GM23338 (cell line): ENCODE measurements at regions not wholly inside any gene's neighbourhood (a gene's known extent, or its start where the extent isn't known, plus 50 kb on each side); places are given as distances from the start of the nearest gene placed in this dataset.

Experiments
- ATAC-seq: fragments of 200-7000 bp; cut with Tn5 transposase; 3 replicates; pipeline ENCODE4 v1.9.1; 2020
- DNase-seq: peaks from one replicate; pipeline ENCODE4 v3.0.0-alpha.2; 2015; ENCODE audit warnings: low spot score
- H2AFZ ChIP-seq: fragments of 200-600 bp; sonication (generic); 2 replicates; pipeline ENCODE4 v1.8.0; 2016; ENCODE audit warnings: antibody characterized with exemption, mild to moderate bottlenecking, moderate library complexity
- H3F3A ChIP-seq: fragments of 200-600 bp; sonication (generic); replicated peaks from 2 replicates; pipeline ENCODE4 v1.8.0; 2017; ENCODE audit warnings: antibody characterized with exemption, mixed run types, low read depth
- H3K27ac ChIP-seq: fragments of 200-600 bp; sonication (generic); 2 replicates; pipeline ENCODE4 v1.6.1; 2016; ENCODE audit warnings: low read depth
- H3K27me3 ChIP-seq: fragments of 200-600 bp; sonication (generic); 2 replicates; pipeline ENCODE4 v1.8.0; 2016; ENCODE audit warnings: mild to moderate bottlenecking, mixed run types, moderate library complexity; ENCODE audit not compliant: insufficient read depth
- H3K36me3 ChIP-seq: fragments of 200-600 bp; sonication (generic); 2 replicates; pipeline ENCODE4 v1.8.0; 2016; ENCODE audit warnings: mild to moderate bottlenecking; ENCODE audit not compliant: insufficient read depth
- H3K4me1 ChIP-seq: fragments of 200-600 bp; sonication (generic); 2 replicates; pipeline ENCODE4 v1.8.0; 2016; ENCODE audit warnings: mild to moderate bottlenecking, moderate library complexity; ENCODE audit not compliant: insufficient read depth
- H3K4me2 ChIP-seq: fragments of 200-600 bp; sonication (generic); 2 replicates; pipeline ENCODE4 v1.7.1; 2017; ENCODE audit warnings: mixed run types
- H3K4me3 ChIP-seq: fragments of 200-600 bp; sonication (generic); 2 replicates; pipeline ENCODE4 v1.6.1; 2016; ENCODE audit warnings: mixed run types
- H3K79me2 ChIP-seq: fragments of 200-600 bp; sonication (generic); replicated peaks from 2 replicates; pipeline ENCODE4 v1.8.0; 2017; ENCODE audit warnings: mild to moderate bottlenecking; ENCODE audit not compliant: insufficient read depth
- H3K9me2 ChIP-seq: fragments of 200-600 bp; sonication (generic); 2 replicates; pipeline ENCODE4 v1.8.0; 2017; ENCODE audit not compliant: insufficient read depth
- H4K20me1 ChIP-seq: fragments of 200-600 bp; sonication (generic); replicated peaks from 2 replicates; pipeline ENCODE4 v1.8.0; 2017; ENCODE audit warnings: mild to moderate bottlenecking; ENCODE audit not compliant: insufficient read depth
- H3K27ac Mint-ChIP-seq: 2 replicates; pipeline ENCODE4 v1.8.0; 2020; ENCODE audit warnings: inconsistent platforms, mild to moderate bottlenecking, moderate library complexity, mixed read lengths
- H3K27me3 Mint-ChIP-seq: 3 replicates; pipeline ENCODE4 v1.8.0; 2022; ENCODE audit warnings: low read depth, mild to moderate bottlenecking, moderate library complexity, mixed read lengths, inconsistent platforms; ENCODE audit not compliant: insufficient read depth, poor library complexity
- H3K36me3 Mint-ChIP-seq: 3 replicates; pipeline ENCODE4 v1.8.0; 2021; ENCODE audit warnings: low read depth, mild to moderate bottlenecking, inconsistent platforms, moderate library complexity, mixed read lengths
- H3K4me1 Mint-ChIP-seq: 3 replicates; pipeline ENCODE4 v1.8.0; 2020; ENCODE audit warnings: mild to moderate bottlenecking, inconsistent platforms, mixed read lengths
- H3K4me3 Mint-ChIP-seq: 3 replicates; pipeline ENCODE4 v1.8.0; 2021; ENCODE audit warnings: moderate library complexity, mild to moderate bottlenecking, inconsistent platforms, mixed read lengths
- H3K9me3 Mint-ChIP-seq: 3 replicates; pipeline ENCODE4 v1.8.0; 2020; ENCODE audit warnings: moderate library complexity, mild to moderate bottlenecking, inconsistent platforms, mixed read lengths
- CREB1 ChIP-seq: fragments of 250-450 bp; sonication (Bioruptor Pico); IDR thresholded peaks from 2 replicates; pipeline ENCODE4 v1.5.0; 2020; ENCODE audit warnings: low read depth, mild to moderate bottlenecking, moderate library complexity
- EZH2 ChIP-seq: fragments of 200-600 bp; sonication (generic); IDR thresholded peaks from one replicate; pipeline ENCODE4 v1.8.0; 2017; ENCODE audit warnings: antibody characterized with exemption, mild to moderate bottlenecking, low read depth; ENCODE audit not compliant: unreplicated experiment
- NANOG ChIP-seq: IDR thresholded peaks from 2 replicates; pipeline ENCODE4 v1.6.1; 2016; ENCODE audit warnings: antibody characterized with exemption, borderline replicate concordance
- STAT1 ChIP-seq: IDR thresholded peaks from one replicate; pipeline ENCODE4 v1.6.1; 2016; ENCODE audit warnings: antibody characterized with exemption; ENCODE audit not compliant: unreplicated experiment
- ZNF114 ChIP-seq: fragments of 250-450 bp; sonication (Bioruptor Pico); IDR thresholded peaks from 2 replicates; pipeline ENCODE4 v1.5.0; 2020; ENCODE audit warnings: mild to moderate bottlenecking, moderate library complexity
- ZNF331 ChIP-seq: fragments of 250-450 bp; sonication (Bioruptor Pico); IDR thresholded peaks from 2 replicates; pipeline ENCODE4 v1.5.0; 2020; ENCODE audit warnings: low read depth, mild to moderate bottlenecking, moderate library complexity
- ZNF462 ChIP-seq: fragments of 250-450 bp; sonication (Bioruptor Pico); IDR thresholded peaks from 2 replicates; pipeline ENCODE4 v1.5.0; 2020; ENCODE audit warnings: mild to moderate bottlenecking, moderate library complexity

GRCh38 chr5:8333485-8333884 lies 464.5 kb downstream of the MTRR start:
- Histone ChIP-seq H3K79me2 (no peaks in the 10 kb centered on the region), H3K27ac (no peak overlapping the region), H3K36me3 (no peaks in the 10 kb centered on the region), H3K4me2 (no peak overlapping the region), H2AFZ (no peak overlapping the region), H3K4me3 (no peak overlapping the region), H3K27me3 (no peaks in the 10 kb centered on the region), H3F3A (no peaks in the 10 kb centered on the region), H3K9me2 (no peaks in the 10 kb centered on the region), H4K20me1 (no peaks in the 10 kb centered on the region), H3K4me1 (no peaks in the 10 kb centered on the region)
- TF ChIP-seq CREB1 (CRISPR knock-in tag) (no peak), ZNF114 (no peak), ZNF462 (CRISPR knock-in tag) (no peak), EZH2 (no peak)
- Mint-ChIP-seq H3K27me3 (peaks cover 2% of the 10 kb centered on the region), H3K36me3 (no peaks in the 10 kb centered on the region), H3K4me3 (no peak overlapping the region), H3K9me3 (no peaks in the 10 kb centered on the region), H3K4me1 (no peaks in the 10 kb centered on the region), H3K27ac (no peak overlapping the region)
- DNase-seq: no peak
- no peak for ATAC-seq

GRCh38 chr5:8333977-8334376 lies 465.0 kb downstream of the MTRR start:
- H3K27me3 Mint-ChIP-seq: peaks cover 2% of the 10 kb centered on the region
- Histone ChIP-seq H3K4me2 (no peak overlapping the region), H3K79me2 (no peaks in the 10 kb centered on the region), H3K27ac (no peak overlapping the region), H2AFZ (no peak overlapping the region), H3K4me1 (no peaks in the 10 kb centered on the region), H4K20me1 (no peaks in the 10 kb centered on the region), H3K27me3 (no peaks in the 10 kb centered on the region), H3F3A (no peaks in the 10 kb centered on the region), H3K4me3 (no peak overlapping the region), H3K36me3 (no peaks in the 10 kb centered on the region), H3K9me2 (no peaks in the 10 kb centered on the region)
- H3K4me1 Mint-ChIP-seq: peaks cover 1% of the 10 kb centered on the region
- H3K9me3 Mint-ChIP-seq: no peaks in the 10 kb centered on the region
- H3K27ac Mint-ChIP-seq: no peak overlapping the region
- DNase-seq (no peak), ATAC-seq (no peak)
- no peaks in the 10 kb centered on the region for H3K36me3 Mint-ChIP-seq
- no peak overlapping the region for H3K4me3 Mint-ChIP-seq
- TF ChIP-seq ZNF462 (CRISPR knock-in tag): no peak
- TF ChIP-seq ZNF114: no peak
- TF ChIP-seq STAT1: no peak
- TF ChIP-seq ZNF331 (CRISPR knock-in tag): no peak
- no peak for TF ChIP-seq NANOG
